ENCODE measurements at regions not wholly inside any gene's neighbourhood (a gene's known extent, or its start where the extent isn't known, plus 50 kb on each side); places are given as distances from the start of the nearest gene placed in this dataset.

DNA sequence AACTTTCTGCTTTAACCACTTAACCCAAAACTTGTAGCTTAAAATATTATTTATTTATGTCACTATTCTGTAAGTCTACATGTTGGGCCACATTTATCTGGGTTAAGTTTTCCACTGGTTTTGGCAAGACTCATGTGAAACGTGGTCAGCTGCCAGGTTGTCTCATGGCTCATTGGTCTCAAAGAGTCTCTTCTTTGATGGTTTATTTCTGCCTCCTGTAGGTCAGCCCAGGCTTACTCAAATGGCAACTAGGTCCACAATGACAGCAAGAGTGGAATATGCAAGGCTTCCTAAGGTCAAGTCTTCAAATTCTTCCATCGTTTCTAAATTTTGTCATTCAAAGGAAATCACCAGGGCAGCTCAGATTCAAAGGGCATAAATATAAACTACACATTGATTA lies 828.7 kb downstream of the PCDH7 start:
- TF ChIP-seq, protein P1, sequence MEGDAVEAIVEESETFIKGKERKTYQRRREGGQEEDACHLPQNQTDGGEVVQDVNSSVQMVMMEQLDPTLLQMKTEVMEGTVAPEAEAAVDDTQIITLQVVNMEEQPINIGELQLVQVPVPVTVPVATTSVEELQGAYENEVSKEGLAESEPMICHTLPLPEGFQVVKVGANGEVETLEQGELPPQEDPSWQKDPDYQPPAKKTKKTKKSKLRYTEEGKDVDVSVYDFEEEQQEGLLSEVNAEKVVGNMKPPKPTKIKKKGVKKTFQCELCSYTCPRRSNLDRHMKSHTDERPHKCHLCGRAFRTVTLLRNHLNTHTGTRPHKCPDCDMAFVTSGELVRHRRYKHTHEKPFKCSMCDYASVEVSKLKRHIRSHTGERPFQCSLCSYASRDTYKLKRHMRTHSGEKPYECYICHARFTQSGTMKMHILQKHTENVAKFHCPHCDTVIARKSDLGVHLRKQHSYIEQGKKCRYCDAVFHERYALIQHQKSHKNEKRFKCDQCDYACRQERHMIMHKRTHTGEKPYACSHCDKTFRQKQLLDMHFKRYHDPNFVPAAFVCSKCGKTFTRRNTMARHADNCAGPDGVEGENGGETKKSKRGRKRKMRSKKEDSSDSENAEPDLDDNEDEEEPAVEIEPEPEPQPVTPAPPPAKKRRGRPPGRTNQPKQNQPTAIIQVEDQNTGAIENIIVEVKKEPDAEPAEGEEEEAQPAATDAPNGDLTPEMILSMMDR (IDR thresholded peaks at IDR 0.05), result no peak
- TF ChIP-seq EZH2phosphoT487 (IDR thresholded peaks at IDR 0.05), result no peak
- no peak for TF ChIP-seq EZH2 (IDR thresholded peaks at IDR 0.05)

Measured in neural progenitor cell (in vitro differentiated cells).